Stimulated activated CD4-positive, alpha-beta T cell treated with anti-CD3 and anti-CD28 coated beads, Interleukin-15, amount 100 ng/mL, for 24 hours (primary cell): ENCODE measurements at regions not wholly inside any gene's neighbourhood (a gene's known extent, or its start where the extent isn't known, plus 50 kb on each side); places are given as distances from the start of the nearest gene placed in this dataset.

Source experiments
- DNase-seq: peaks from one replicate; pipeline ENCODE4 v3.0.0-alpha.2; 2020

DNA sequence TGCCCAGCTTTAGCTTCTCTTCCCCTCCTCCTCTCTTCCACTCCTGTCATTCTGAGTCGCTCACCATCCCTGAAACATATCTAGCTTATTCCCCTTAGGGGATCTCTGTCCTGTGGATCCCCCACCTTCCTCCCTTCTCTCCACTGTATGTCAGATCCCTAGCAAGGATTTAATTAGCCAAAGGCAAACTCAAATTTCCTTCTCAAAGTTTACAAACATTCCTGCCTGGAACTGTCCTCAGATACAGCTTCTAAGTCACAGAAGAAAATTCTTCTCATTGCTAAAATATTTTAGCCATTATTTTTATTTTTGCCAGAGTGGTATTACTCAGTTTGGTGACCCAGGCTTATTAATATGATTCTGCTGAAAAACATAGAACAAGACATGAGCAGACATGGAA is 315.3 kb downstream of the CYP26B1 start:
- no peak for DNase-seq

- no peak for DNase-seq
Measured at GRCh38 chr2:71831193-71831577, 316.5 kb downstream of the CYP26B1 start.

DNA sequence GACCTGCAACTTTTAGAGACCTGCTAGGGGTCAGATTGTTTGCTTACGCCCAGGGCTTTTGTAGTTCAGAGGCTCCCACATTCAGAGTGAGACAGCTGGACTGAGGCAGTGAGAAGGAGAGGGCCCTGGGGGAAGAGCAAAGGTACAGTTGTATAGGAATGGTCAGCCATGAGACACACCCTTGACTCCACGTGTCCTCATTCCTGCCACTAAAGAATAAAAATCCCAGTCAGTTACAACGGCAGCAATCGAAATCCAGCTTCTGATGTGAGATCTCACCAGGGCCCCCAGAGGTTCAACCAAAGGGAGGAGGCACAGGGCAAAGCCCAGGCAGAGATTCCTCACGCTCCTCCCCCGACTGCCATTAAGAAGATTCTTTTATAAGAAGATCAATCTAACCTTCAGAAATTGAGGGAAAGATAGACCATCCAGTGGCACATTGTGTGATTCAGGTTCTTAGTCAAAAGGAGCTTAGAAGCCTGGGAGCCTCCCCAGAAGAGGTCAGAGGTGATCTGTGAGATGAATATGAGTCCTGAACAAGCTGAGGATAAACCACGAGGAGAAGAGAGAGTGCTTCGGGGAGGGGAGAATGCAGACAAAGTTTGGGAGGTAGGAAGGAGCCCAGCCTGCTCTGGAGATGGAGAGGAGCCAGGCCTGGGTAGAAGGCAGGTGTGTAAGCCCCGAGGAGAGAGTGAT is 317.0 kb downstream of the CYP26B1 start:
- no peak for DNase-seq

DNA sequence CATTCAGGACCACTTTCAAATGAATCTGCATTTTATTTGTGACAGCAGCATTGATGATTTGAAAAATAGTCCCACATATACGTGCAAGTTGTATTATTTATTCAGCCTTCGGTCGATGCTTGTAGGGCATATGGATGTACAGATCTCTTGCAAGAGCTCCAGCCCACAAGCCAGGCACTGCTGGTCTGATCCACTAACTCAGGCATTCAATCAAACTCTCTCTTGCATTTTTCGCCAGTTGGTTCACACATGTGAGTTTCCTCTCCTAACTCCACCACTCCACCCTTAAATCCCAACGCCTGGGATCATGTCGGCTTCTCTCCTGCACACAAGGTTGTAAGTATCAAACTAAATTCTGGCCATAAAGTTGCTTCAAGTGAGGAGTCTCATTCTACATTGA is 318.7 kb downstream of the CYP26B1 start:
- DNase-seq, result no peak

DNA sequence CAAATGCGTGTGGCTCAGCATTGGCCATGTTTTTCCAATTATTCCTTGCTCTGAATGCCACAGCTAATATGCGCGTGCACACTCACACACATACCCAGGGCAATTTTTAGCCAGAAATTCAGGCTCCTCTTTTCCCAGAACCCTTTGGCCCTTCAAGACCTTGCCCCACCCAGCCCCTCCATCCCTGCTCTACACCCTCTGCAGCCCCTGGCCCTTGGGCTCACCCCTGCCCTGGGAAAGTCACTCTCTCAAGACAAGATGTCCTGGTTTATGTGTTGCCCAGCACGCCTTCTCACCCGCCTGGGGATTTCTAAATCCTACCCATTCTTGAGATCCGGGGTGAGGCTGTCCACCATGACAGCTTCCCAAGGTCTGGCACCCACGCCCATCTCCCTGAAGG is 319.7 kb downstream of the CYP26B1 start:
- DNase-seq, result no peak

DNA sequence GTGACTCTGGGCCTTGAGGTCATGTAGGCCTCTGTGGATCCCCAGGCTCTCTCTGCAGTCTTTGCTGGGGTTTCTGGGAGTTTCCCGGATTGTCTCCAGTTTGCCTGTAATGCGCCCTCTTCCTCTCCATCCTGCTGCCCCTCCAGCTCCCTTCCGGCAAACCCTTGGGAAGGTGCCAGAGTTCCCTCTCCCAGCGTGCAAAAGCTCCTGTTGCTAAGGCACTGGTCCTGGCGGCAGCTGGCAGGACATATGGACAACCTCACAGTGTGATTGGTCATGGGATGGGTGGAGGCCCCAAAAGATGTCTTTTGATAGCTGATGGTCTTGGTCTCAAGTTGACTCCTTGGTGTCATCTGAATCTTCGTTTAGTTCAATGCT is 320.1 kb downstream of the CYP26B1 start:
- DNase-seq, result no peak

GRCh38 chr2:71826826-71827523 is 320.7 kb downstream of the CYP26B1 start:
- no peak for DNase-seq

DNA sequence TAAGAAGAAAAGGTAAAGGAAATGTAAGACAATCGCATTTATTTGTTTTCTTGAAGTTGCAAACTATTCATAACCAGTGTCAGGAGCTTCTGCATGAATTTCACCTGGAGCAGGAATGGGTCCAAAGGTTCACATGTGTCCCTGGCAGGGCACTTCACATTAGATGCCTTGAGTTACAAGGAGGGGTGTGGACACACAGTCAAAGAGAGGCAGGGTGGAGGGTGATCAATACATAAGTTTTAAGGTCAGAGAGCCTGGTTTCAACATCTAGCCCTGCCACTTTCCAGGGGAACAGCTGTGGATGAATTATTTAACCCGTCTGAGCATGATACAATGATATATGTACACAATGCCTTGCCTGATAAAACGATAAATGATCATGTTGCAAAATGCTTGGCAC is 321.4 kb downstream of the CYP26B1 start:
- no peak for DNase-seq

DNA sequence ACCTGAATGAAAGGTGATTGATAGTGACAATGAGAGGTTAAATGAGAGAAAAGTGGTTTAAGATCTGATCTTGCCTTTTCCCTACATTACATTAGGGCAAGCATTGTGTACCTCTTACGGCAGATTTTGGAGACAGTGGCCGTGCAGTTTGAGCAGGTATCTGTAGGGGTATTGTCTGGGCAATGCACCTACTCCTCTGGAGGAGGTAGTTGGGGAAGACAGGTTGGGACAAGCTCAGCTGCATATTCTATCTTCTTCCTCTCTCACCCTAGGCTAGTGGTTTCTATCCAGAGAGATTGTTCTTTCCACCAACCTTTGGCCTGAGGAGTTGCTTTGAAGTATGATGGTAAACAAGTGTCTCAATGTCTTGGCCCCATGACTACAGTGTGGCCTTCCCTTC is 323.2 kb downstream of the CYP26B1 start:
- no peak for DNase-seq

- DNase-seq, result no peak
Measured at GRCh38 chr2:71823526-71823925, 324.1 kb downstream of the CYP26B1 start.

- no peak for DNase-seq
Measured at GRCh38 chr2:71822463-71822862, 325.2 kb downstream of the CYP26B1 start.

- no peak for DNase-seq
Measured at GRCh38 chr2:71821856-71822255, 325.8 kb downstream of the CYP26B1 start.

GRCh38 chr2:71816815-71817214 is 330.8 kb downstream of the CYP26B1 start:
- DNase-seq, result no peak

DNA sequence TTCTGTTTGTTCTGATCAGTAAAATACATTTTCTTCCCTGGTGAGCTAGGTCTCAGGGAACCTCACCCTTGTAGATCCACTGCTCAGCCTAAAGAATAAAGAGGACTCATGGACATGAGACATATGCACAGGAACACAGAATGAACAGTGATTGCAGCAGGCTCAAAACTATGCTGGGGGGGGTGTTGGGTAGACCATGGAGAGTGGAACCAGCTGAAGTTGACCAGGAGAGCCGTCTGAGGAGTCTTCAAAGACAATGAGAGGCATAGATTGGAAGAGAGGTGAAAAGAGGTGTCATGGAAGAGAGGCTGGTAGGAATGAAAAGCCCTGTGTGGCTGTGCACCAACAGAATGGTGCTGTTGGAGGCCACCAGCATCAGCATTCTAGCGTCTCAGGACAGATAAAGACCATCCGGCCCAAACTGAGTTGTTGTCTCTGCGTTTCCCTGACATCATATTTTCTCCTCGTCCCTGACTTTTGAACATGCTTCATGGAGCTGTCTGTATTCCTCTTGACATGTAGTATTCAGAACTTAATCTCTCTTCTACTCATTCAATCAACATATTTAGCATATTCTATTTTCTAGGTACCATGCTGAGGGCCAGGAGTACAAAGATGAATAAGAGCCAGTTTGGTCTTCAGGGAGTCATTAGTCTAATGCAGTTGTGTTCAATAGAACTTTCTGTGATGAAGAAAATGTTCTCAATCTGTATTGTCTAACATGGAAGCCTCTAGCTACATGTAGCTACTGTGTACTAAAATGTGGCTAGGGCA is 331.8 kb downstream of the CYP26B1 start:
- no peak for DNase-seq

DNA sequence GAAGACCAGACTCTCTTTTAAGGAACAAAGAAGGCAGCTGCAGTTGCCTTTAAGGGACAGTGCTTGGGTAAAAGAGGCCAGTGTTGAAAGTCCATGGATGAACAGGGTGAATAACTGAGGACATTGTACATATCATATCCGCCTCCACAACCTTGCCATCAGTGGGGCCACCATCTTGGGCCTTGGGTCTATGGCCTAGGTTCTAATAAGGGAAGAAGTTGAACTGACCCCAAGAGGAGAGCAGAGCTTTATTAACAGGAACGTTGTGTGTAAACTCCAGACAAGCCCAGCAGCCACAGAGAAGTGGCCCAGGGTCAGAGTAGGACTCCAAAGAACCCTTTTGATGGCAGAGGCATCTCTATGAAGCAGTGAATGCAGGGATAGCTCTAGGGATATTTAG is 332.8 kb downstream of the CYP26B1 start:
- DNase-seq, result no peak

DNA sequence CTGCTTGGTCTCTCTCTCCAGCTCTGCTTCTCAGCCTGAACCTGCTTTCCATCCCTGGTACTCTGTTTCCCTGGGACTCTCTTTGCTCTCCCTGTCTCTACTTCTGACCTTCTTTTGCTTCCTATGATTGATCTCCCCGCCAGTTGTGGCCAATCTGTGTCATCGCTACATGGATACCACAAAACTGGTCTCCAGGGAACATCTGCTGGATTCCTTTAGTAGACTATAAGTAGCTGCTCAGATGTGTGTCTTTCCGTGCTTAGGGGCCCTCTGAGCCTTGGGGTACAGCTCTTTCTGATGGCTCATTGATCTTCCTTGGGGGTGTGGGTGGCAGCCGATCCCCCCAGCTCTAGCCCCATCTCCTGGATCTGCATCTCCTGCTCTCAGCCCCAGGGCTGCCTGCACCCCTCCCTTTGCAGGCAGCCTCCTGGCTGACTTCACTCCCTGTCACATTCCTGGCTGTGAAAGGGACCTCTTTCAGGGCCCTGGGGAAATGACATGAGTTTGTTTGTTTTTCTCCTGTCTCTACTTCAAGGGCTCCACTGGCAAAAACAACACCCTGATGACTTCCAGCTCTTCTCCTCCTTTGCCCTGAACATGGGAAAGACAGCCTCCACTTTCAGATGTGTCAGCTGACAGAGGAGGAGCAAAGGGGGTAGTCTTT is 333.7 kb downstream of the CYP26B1 start:
- no peak for DNase-seq

- no peak for DNase-seq
Measured at GRCh38 chr2:71813315-71813714, 334.3 kb downstream of the CYP26B1 start.

GRCh38 chr2:71812736-71813135 is 334.9 kb downstream of the CYP26B1 start:
- no peak for DNase-seq

DNA sequence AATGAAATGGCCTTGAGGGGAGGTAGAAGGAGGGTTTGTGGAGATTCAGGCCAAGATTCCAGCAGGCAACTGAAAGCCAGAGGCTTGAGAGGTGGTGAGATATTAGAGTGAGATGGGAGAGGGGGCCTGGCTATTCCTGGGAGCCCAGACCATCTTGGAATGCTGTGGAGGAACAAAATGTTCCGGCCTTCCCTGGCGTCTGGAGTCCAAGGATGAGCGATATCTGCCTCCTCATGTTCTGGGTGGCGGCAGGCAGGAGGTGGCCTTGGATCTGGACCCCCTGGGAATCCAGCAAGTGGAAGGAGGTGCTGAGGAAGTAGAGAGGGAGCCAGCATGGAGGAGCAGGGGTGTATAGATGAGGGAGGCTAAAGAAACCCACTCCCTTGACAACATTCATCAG is 335.9 kb downstream of the CYP26B1 start:
- no peak for DNase-seq

DNA sequence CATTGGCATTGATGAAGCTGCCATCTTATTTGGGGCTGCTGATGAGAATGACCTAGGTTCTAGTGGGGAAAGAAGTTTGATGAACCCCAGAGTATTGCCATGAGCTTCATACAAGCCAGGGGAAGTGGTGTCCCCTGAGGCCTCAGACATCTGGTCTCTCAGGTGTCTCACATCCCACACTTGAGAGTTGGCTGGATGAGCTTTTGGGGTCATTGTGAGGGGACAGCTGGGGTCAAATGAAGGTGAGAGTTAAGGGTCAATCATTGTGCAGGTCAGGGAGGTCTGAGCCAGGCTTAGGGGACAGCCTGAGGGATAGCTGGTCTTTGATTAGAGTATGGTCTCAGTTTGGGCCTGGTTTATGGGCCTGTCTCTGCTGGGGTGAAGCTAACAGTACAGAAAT is 336.5 kb downstream of the CYP26B1 start:
- no peak for DNase-seq

GRCh38 chr2:71807581-71808451 is 339.8 kb downstream of the CYP26B1 start:
- DNase-seq, result no peak

DNA sequence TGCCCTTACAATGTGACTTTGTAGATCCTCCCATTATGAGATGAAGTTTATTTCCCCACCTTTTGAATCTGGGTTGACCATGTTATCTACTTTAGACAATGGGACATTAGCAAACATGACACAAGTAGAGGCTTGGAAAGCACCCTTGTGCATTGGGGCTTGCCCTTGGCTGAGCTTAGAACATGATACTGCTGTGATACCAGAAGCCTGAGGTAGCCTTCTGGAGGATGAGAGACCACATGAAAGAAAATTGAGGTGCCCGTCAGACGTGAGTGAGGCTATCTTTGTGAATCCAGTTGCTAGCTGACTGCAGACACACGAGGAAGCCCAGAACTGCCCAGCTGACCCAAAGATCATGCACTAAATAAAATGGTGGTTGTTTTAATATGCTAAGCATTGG is 341.2 kb downstream of the CYP26B1 start:
- DNase-seq, result no peak
